GM18861 (cell line): ENCODE measurements at regions not wholly inside any gene's neighbourhood (a gene's known extent, or its start where the extent isn't known, plus 50 kb on each side); places are given as distances from the start of the nearest gene placed in this dataset.
"Not testable (repeated sequence)": the region's sequence is repeated elsewhere in the genome, so short reads cannot be mapped to it uniquely, and the experiment has no call there.

ENCODE experiments used
- ATAC-seq: cut with Tn5 transposase; IDR thresholded peaks from one replicate; pipeline ENCODE4 v1.9.1; 2021; ENCODE audit not compliant: unreplicated experiment

GRCh38 chr4:122973465-122973864, 51.1 kb upstream of the NUDT6 start:
- no peak for ATAC-seq

DNA sequence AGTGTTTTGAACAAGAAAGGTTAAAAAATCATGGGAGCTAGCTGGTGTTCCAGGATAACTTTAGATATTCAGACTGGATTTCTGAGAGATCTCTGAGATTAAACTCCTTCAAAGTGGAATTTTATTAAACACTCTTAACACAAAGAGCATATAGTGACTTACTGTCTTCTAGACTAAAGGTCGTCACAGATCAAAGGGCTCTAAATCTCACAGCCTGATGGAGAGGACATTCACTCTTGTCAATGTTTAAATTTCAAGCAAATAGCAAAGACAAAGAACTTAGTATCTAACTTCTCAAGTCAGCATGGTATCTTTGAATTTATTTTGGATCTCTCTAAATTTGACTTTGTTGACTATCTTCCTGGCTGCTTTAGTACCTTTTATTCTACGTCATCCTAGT, 53.7 kb upstream of the NUDT6 start:
- ATAC-seq: no peak

GRCh38 chr4:122977103-122977502, 54.7 kb upstream of the NUDT6 start:
- no peak for ATAC-seq

- ATAC-seq: no peak
These were observed 55.7 kb upstream of the NUDT6 start for GRCh38 chr4:122978109-122978508.

DNA sequence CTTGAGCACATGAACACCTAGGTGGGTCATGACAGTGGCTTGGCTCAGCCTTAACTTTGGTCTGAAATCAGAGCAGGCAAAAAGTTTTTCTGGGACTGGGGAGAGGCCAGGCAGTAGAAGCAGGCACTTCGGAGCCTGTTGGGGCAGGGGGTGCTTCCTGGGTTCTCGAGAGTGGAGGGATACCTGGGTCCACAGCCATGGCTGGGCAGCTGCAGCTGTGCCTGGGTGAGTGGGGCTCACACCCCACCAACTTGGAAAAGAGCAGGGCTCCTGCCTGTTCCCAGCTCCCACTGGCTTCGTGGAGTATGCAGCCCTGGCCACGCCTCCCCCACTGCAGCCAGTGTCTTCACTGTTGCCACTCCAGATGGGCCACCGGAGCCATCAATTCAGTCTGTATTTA, 56.4 kb upstream of the NUDT6 start:
- ATAC-seq: no peak

DNA sequence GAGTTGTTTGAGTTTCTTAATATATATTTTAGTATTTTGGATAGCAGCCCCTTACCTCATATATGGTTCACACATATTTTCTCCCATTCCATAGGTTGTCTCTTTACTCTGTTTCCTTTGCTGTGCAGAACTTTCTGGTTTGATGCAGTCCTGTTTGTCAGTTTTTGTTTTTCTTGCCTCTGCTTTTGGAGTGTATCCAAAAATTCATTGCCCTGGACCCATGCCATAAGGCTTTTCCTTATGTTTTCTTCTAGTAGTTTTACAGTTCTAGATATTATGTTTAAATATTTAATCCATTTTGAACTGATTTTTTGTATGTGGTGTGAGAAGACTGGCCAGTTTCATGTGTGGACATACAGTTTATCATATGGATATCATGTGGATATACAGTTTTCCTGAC, 58.5 kb upstream of the NUDT6 start:
- ATAC-seq: no peak

- ATAC-seq: no peak
These were observed 66.3 kb upstream of the NUDT6 start for GRCh38 chr4:122988696-122989095.

GRCh38 chr4:122990891-122991290, 68.5 kb upstream of the NUDT6 start:
- ATAC-seq: no peak

DNA sequence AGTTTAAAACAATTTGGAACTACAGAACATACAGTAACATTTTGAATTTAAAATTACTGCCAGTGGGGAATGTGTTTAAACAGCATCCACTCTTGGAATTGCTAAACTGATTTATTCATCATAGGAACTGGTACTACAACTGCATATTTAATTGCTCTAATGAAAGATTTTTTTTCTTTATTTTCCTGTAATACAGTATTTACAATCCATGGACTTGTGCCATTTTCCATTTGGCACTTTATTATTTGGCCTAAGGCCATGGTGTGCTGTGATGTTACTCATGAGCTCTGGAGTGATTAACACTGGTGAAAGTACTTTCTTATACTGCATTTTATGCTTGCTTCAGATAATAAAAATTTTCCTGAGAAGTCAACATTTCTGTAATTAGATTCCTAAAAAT, 69.7 kb upstream of the NUDT6 start:
- no peak for ATAC-seq

DNA sequence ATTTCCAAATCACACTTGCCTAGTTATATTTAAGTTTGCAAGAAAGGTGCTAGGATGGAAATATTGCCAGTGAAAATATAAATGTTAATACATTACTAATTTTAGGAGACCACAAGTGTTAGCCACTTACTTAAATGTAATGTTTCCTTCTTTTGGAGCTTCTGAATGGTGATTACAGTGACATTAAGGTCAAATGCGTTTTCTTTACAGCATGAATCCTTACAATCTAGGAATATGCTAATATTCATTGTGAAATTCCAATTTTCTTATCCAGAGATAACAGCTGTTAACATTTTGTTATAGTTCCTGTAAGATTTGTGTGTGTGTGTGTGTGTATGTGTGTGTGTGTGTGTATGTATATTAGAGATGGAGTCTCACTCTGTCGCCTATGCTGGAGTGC, 70.2 kb upstream of the NUDT6 start:
- no peak for ATAC-seq

DNA sequence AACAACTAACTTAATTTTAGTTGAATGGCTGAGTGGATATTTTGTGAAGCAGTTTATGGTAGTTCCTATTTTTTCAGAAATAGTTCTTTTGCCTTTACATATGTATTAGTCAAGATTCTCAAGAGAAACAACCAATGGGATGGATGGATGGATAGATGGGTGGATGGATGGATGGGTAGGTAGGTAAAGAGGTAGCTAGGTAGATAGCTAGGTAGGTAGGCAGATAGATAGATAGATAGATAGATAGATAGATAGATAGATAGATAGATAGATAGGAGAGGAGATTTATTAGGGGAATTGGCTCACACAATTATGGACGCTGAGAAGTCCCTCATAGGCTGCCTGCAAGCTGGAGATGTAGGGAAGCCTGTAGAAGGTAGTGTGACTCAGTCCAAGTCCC, 74.0 kb upstream of the NUDT6 start:
- ATAC-seq: no peak

DNA sequence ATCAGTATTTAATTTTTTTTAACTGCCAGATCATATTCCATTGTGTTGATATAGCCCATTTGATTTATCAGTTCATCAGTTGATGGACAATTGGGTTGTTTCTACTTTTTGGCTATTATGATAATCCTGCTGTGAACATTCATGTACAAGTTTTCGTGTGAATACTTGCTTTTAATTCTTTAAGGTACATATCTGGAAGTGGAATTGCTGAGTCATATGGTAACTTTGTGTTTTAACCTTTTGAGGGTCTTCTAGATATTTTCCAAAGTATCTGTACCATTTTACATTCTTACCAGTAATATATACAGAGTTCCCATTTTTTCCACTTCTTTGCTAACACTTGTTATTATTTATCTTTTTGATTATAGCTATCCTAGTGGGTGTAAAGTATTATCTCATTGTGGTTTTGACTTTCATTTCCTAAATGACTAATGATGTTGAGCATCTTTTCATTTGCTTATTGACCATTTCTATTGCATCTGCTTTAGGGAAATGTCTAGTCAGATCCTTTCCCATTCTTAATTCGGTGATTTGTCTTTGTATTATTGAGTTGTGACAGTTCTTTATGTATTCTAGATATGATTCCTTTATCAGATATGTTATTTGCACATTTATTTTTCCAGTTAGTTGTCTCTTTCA, 75.2 kb upstream of the NUDT6 start:
- peak; percentile 80 for ATAC-seq

GRCh38 chr4:123004079-123004478, 81.7 kb upstream of the NUDT6 start:
- not testable (repeated sequence) for ATAC-seq

DNA sequence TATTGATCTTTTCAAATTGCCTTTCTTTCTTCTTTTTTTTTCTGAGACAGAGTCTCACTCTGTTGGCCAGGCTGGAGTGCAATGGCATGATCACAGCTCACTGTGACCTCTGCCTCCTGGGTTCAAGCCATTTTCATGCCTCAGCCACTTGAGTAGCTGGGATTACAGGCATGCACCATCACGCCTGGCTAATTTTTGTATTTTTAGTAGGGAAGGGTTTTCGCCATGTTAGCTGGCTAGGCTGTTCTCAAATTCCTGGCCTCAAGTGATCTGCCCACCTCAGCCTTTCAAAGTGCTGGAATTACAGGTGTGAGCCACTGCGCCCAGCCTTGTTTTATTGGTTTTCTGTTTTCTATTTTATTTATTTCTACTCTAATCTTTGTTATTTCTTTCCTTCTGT, 82.7 kb upstream of the NUDT6 start:
- ATAC-seq: not testable (repeated sequence)

GRCh38 chr4:123007679-123008078, 85.3 kb upstream of the NUDT6 start:
- no peak for ATAC-seq

GRCh38 chr4:123012416-123012815, 90.0 kb upstream of the NUDT6 start:
- ATAC-seq: not testable (repeated sequence)

GRCh38 chr4:123014038-123014437, 91.6 kb upstream of the NUDT6 start:
- no peak for ATAC-seq

DNA sequence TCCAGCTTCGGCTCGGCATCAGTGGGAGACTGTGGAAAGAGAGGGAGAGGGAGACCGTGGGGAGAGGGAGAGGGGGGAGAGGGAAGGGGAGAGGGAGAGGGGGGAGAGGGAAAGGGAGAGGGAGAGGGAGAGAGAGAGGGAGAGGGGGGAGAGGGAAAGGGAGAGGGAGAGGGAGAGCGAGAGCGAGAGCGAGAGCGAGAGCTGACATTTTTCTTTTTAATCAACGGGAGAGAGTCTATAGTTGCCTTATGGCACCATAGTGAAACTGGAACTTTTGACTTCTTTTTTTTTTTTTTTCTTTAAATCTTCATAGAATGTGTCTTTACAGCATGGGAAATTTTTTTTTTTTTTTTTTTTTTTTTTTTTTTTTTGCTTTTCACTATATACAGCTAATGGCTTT, 94.7 kb upstream of the NUDT6 start:
- ATAC-seq: no peak

DNA sequence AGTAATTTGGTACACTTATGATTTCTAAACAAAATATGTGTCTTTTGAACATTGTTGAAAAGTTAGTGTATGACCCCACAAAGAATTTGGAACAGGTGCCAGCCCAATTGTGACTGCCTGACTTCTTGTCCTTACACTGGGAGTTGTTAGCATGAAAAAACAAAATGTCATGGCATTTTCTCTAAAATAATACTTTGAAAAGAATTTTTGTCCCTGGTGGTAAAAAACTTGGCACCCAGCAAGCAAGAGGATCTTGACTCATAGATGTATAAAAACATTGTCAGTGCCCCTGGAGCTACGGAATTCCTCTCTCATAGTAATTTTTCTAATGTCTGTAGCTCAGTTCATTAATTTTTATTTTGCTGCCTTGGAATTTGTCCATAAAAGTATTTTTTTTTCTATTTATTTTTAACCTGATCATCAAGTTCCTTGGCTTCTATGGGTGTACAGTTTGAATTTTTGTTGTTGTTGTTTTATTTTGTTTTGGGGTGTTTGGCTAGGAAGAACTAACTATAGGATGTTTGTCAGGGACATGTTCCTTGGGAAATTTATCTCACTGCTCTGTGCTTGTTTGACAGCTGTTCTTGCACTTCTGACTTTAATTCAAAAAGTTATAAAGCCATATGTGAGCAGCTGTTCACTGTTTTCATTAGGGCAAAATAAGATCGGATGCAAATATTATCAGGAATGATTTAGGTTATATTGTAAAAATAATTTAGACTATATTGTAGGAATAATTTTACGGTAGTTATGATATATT, 95.4 kb upstream of the NUDT6 start:
- ATAC-seq: no peak

DNA sequence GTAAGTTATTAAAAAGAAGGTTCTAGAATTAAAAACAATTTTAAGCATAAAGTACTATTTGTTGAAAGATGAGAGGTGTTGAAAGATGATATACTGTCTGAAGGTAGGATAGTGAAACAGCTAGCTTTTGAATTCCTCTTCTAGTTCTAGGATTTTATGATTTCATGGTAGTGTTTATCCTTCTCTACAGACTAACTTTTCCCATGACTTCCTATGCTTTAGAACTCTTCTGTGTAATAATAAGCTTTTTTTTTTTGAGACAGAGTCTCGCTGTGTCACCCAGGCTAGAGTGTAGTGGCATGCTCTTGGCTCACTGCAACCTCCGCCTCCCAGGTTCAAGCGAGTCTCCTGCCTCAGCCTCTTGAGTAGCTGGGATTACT, 96.0 kb upstream of the NUDT6 start:
- no peak for ATAC-seq

DNA sequence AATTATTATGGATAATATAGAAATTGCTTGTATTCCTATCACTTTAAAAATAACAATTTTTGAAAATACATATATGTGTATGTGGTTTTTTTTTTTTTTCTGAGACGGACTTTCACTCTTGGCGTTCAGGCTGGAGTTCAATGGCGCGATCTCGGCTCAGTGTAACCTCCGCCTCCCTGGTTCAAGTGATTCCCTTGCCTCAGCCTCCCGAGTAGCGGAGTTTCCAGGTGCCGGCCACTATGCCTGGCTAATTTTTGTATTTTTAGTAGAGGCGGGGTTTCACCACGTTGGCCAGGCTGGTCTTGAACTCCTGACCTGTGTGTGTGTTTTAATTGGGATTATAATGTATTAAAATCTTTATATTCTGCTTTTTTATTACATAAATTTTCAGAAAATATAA, 97.9 kb upstream of the NUDT6 start:
- ATAC-seq: no peak

DNA sequence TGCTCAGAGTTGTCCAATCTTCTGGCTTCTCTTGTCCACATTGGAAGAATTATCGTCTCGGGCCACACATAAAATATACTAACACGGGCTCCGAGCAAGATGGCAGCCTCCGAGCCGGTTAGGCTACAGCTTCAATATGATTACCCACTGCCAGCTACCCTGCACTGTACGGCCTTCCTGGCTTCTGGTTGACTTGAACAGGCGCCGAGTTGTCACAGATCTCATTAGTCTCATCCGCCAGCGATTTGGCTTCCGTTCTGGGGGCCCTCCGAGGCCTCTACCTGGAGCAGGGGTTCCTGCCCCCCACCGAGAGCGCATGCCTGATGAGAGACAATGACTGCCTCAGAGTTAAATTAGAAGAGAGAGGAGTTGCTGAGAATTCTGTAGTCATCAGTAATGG, 101.2 kb upstream of the NUDT6 start:
- ATAC-seq: no peak

GRCh38 chr4:123024710-123025109, 102.3 kb upstream of the NUDT6 start:
- no peak for ATAC-seq
